Breast epithelium (tissue), 3 donors: ENCODE measurements at regions not wholly inside any gene's neighbourhood (a gene's known extent, or its start where the extent isn't known, plus 50 kb on each side); places are given as distances from the start of the nearest gene placed in this dataset.

ENCODE experiments used
- POLR2A ChIP-seq: fragments of 450-650 bp; IDR thresholded peaks from one replicate; pipeline ENCODE4 v1.6.1; 2016; ENCODE audit warnings: antibody characterized with exemption, mild to moderate bottlenecking, moderate library complexity
- POLR2AphosphoS5 ChIP-seq, 3 donors: sonication (generic); formaldehyde crosslinking; IDR thresholded peaks; one replicate each; pipeline ENCODE4 v1.6.1; 2017; ENCODE audit warnings: antibody characterized with exemption in 3 of 3
- TF ChIP-seq, protein P1 (sequence below), 3 donors: fragments of 450-650 bp; IDR thresholded peaks; one replicate each; pipeline ENCODE4 v1.5.1; 2016 to 2017; ENCODE audit warnings: antibody characterized with exemption in 3 of 3, mild to moderate bottlenecking in 3 of 3, moderate library complexity in 3 of 3

DNA sequence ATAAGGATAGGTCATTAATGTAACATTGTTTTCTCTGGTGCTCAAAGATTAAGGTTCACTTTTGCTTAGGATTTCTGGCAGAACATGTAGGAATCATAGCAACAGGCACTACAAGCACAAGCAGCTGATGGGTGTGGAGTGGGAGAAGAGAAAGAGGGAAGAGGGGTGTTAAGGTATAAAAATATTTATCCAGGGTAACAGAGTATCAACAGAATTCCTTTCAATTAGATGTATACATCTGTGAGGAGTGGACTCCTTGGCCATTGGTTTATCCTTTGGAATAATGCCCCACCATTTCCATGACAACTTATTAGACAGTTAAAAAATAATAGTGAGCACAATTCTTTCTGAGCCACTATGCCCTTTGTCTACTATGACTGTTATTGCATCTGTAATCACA is 388.3 kb upstream of the DDHD1 start:
- TF ChIP-seq, protein P1, sequence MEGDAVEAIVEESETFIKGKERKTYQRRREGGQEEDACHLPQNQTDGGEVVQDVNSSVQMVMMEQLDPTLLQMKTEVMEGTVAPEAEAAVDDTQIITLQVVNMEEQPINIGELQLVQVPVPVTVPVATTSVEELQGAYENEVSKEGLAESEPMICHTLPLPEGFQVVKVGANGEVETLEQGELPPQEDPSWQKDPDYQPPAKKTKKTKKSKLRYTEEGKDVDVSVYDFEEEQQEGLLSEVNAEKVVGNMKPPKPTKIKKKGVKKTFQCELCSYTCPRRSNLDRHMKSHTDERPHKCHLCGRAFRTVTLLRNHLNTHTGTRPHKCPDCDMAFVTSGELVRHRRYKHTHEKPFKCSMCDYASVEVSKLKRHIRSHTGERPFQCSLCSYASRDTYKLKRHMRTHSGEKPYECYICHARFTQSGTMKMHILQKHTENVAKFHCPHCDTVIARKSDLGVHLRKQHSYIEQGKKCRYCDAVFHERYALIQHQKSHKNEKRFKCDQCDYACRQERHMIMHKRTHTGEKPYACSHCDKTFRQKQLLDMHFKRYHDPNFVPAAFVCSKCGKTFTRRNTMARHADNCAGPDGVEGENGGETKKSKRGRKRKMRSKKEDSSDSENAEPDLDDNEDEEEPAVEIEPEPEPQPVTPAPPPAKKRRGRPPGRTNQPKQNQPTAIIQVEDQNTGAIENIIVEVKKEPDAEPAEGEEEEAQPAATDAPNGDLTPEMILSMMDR (IDR thresholded peaks at IDR 0.05) = no peak
- TF ChIP-seq POLR2A (no peak), POLR2AphosphoS5 (IDR thresholded peaks at IDR 0.05) (no peak)
